Neural crest cell (in vitro differentiated cells): ENCODE measurements at regions not wholly inside any gene's neighbourhood (a gene's known extent, or its start where the extent isn't known, plus 50 kb on each side); places are given as distances from the start of the nearest gene placed in this dataset.

Source experiments
- DNase-seq: peaks from one replicate; pipeline ENCODE4 v3.0.0; 2021; ENCODE audit warnings: low read depth, mixed read lengths, low spot score
- H3K27ac Mint-ChIP-seq: one replicate; pipeline ENCODE4 v1.8.0; 2021; ENCODE audit warnings: mild to moderate bottlenecking, mixed read lengths; ENCODE audit not compliant: unreplicated experiment
- H3K27me3 Mint-ChIP-seq: 2 replicates; pipeline ENCODE4 v1.8.0; 2021; ENCODE audit warnings: low read depth, mild to moderate bottlenecking, mixed read lengths
- H3K36me3 Mint-ChIP-seq: 2 replicates; pipeline ENCODE4 v1.8.0; 2021; ENCODE audit warnings: low read depth, mild to moderate bottlenecking, mixed read lengths
- H3K4me1 Mint-ChIP-seq: 2 replicates; pipeline ENCODE4 v1.8.0; 2021; ENCODE audit warnings: mixed read lengths
- H3K4me3 Mint-ChIP-seq: one replicate; pipeline ENCODE4 v1.8.0; 2021; ENCODE audit warnings: mild to moderate bottlenecking, mixed read lengths
- H3K9me3 Mint-ChIP-seq: 2 replicates; pipeline ENCODE4 v1.8.0; 2021; ENCODE audit warnings: mixed read lengths
- CTCF ChIP-seq: fragments of 200-600 bp; sonication (generic); conservative IDR thresholded peaks from 2 replicates; pipeline ENCODE4 v1.5.0; 2021; ENCODE audit warnings: antibody characterized with exemption, mild to moderate bottlenecking

- H3K36me3 Mint-ChIP-seq, result no peaks in the 10 kb centered on the region
- H3K4me3 Mint-ChIP-seq, result no peak overlapping the region
- H3K27me3 Mint-ChIP-seq, result no peaks in the 10 kb centered on the region
- H3K27ac Mint-ChIP-seq, result no peak overlapping the region
- peaks cover 5% of the 10 kb centered on the region for H3K4me1 Mint-ChIP-seq
- no peak for DNase-seq
- H3K9me3 Mint-ChIP-seq, result no peaks in the 10 kb centered on the region
- no peak for TF ChIP-seq CTCF
Measured at GRCh38 chr6:100165442-100165841, 171.4 kb upstream of the MCHR2 start.

- Mint-ChIP-seq H3K9me3 (no peaks in the 10 kb centered on the region), H3K4me3 (no peak overlapping the region), H3K36me3 (no peaks in the 10 kb centered on the region), H3K27ac (no peak overlapping the region), H3K27me3 (no peaks in the 10 kb centered on the region), H3K4me1 (peaks cover 5% of the 10 kb centered on the region)
- DNase-seq, result no peak
- no peak for TF ChIP-seq CTCF
Measured at GRCh38 chr6:100163035-100163434, 169.0 kb upstream of the MCHR2 start.

GRCh38 chr6:100161782-100162365, 167.9 kb upstream of the MCHR2 start:
- H3K4me3 Mint-ChIP-seq, result no peak overlapping the region
- no peak for TF ChIP-seq CTCF
- H3K27me3 Mint-ChIP-seq, result no peaks in the 10 kb centered on the region
- peaks cover 5% of the 10 kb centered on the region for H3K4me1 Mint-ChIP-seq
- peaks cover 2% of the 10 kb centered on the region for H3K9me3 Mint-ChIP-seq
- no peaks in the 10 kb centered on the region for H3K36me3 Mint-ChIP-seq
- no peak for DNase-seq
- H3K27ac Mint-ChIP-seq, result no peak overlapping the region

GRCh38 chr6:100160930-100161329, 166.9 kb upstream of the MCHR2 start:
- H3K27ac Mint-ChIP-seq, result no peak overlapping the region
- no peak overlapping the region for H3K4me3 Mint-ChIP-seq
- no peak for TF ChIP-seq CTCF
- H3K36me3 Mint-ChIP-seq, result no peaks in the 10 kb centered on the region
- DNase-seq, result no peak
- H3K9me3 Mint-ChIP-seq, result peaks cover 2% of the 10 kb centered on the region
- H3K27me3 Mint-ChIP-seq, result no peaks in the 10 kb centered on the region
- peaks cover 5% of the 10 kb centered on the region for H3K4me1 Mint-ChIP-seq

GRCh38 chr6:100155141-100155540, 161.1 kb upstream of the MCHR2 start:
- H3K9me3 Mint-ChIP-seq, result peaks cover 2% of the 10 kb centered on the region
- H3K27me3 Mint-ChIP-seq, result no peaks in the 10 kb centered on the region
- DNase-seq, result no peak
- H3K36me3 Mint-ChIP-seq, result no peaks in the 10 kb centered on the region
- no peak overlapping the region for H3K27ac Mint-ChIP-seq
- no peak overlapping the region for H3K4me3 Mint-ChIP-seq
- TF ChIP-seq CTCF, result no peak
- H3K4me1 Mint-ChIP-seq, result no peaks in the 10 kb centered on the region
